ENCODE measurements at regions not wholly inside any gene's neighbourhood (a gene's known extent, or its start where the extent isn't known, plus 50 kb on each side); places are given as distances from the start of the nearest gene placed in this dataset.

DNA sequence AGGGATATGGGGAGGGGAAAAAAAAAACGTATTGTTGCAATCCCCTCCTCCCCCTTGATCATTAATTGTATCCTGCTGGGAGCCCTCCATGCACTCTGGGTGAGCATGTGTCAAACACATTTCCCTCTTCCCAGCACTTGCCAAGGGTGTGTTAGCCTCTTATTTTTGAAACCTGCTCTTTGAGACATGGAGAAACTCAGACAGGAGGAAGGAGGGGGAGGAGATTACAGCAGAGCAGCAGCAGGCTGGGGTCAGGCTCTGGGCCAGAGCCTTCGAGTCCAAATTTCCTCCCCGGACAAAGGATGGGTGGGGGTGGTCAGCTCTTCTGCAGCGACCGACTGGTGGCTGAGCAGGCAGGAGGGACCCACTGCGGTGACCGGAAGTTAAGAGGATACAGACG lies 64.7 kb downstream of the SOX9 start:
- H3K27ac Mint-ChIP-seq = no peak overlapping the region
- H3K36me3 Mint-ChIP-seq = no peaks in the 10 kb centered on the region
- no peak for DNase-seq
- Histone ChIP-seq H3K36me3 (ENCODE audit: insufficient read depth, low read length) (no peaks in the 10 kb centered on the region), H3K4me1 (ENCODE audit: insufficient read depth, low read length) (no peaks in the 10 kb centered on the region), H3K9me3 (ENCODE audit: control insufficient read depth in 1 of 2, low read length in 2 of 2) (peaks cover 0 to 4% of the 10 kb centered on the region in 2 donors), H3K27ac (ENCODE audit: low read depth, low read length) (no peak overlapping the region), H3K27me3 (ENCODE audit: insufficient read depth, low read length) (no peaks in the 10 kb centered on the region), H3K4me3 (ENCODE audit: low read length in 2 of 2) (no peak overlapping the region)
- H3K9me3 Mint-ChIP-seq = peaks cover 0 to 9% (median 4%) of the 10 kb centered on the region in 8 donors
- H3K4me3 Mint-ChIP-seq = no peak overlapping the region
- POLR2A ChIA-PET (ENCODE audit: partially characterized antibody) = no interaction called here
- no peaks in the 10 kb centered on the region for H3K4me1 Mint-ChIP-seq
- H3K27me3 Mint-ChIP-seq = no peaks in the 10 kb centered on the region
- CTCF ChIA-PET (ENCODE audit: partially characterized antibody) = no interaction called here
- intact Hi-C loops (cut with micrococcal nuclease) = no loop called here

- ChIA-PET CTCF (ENCODE audit: partially characterized antibody) (no interaction called here), POLR2A (ENCODE audit: partially characterized antibody) (no interaction called here)
- no peaks in the 10 kb centered on the region for H3K27me3 ChIP-seq (ENCODE audit: insufficient read depth, low read length)
- H3K27ac Mint-ChIP-seq = no peak overlapping the region
- H3K9me3 ChIP-seq (ENCODE audit: control insufficient read depth in 1 of 2, low read length in 2 of 2) = peaks cover 0 to 4% of the 10 kb centered on the region in 2 donors
- intact Hi-C loops (cut with micrococcal nuclease) = no loop called here
- H3K4me1 Mint-ChIP-seq = no peaks in the 10 kb centered on the region
- H3K4me1 ChIP-seq (ENCODE audit: insufficient read depth, low read length) = no peaks in the 10 kb centered on the region
- H3K36me3 Mint-ChIP-seq = no peaks in the 10 kb centered on the region
- no peak overlapping the region for H3K4me3 ChIP-seq (ENCODE audit: low read length in 2 of 2)
- no peak overlapping the region for H3K27ac ChIP-seq (ENCODE audit: low read depth, low read length)
- H3K4me3 Mint-ChIP-seq = no peak overlapping the region
- peaks cover 0 to 7% (median 3%) of the 10 kb centered on the region in 8 donors for H3K9me3 Mint-ChIP-seq
- H3K36me3 ChIP-seq (ENCODE audit: insufficient read depth, low read length) = no peaks in the 10 kb centered on the region
- DNase-seq = no peak
- no peaks in the 10 kb centered on the region for H3K27me3 Mint-ChIP-seq
Observed at GRCh38 chr17:72187556-72187955, 66.7 kb downstream of the SOX9 start.

DNA sequence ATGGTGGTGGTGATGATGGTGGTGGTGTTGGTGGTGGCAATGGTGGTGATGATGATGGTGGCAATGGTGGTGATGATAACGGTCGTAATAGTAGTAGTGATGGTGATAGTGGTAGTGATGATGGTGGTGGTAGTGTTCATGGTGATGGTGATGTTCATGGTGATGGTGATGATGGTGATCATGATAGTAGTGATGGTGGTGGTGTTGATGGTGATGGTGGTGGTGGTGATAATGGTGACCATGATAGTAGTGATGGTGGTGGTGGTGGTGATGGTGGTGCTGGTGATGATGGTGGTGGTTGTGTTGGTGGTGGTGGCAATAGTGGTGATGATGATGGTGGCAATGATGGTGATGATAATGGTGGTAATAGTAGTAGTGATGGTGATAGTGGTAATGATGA lies 68.0 kb downstream of the SOX9 start:
- Mint-ChIP-seq H3K4me1 (no peaks in the 10 kb centered on the region), H3K27ac (no peak overlapping the region), H3K27me3 (peaks cover 0 to 2% of the 10 kb centered on the region in 2 donors), H3K36me3 (no peaks in the 10 kb centered on the region), H3K4me3 (no peak overlapping the region), H3K9me3 (peaks cover 0 to 14% (median 2%) of the 10 kb centered on the region in 8 donors)
- CTCF ChIA-PET (ENCODE audit: partially characterized antibody) = no interaction called here
- POLR2A ChIA-PET (ENCODE audit: partially characterized antibody) = no interaction called here
- H3K27ac ChIP-seq (ENCODE audit: low read depth, low read length) = no peak overlapping the region
- intact Hi-C loops (cut with micrococcal nuclease) = no loop called here
- H3K9me3 ChIP-seq (ENCODE audit: control insufficient read depth in 1 of 2, low read length in 2 of 2) = peaks cover 0 to 4% of the 10 kb centered on the region in 2 donors
- no peaks in the 10 kb centered on the region for H3K27me3 ChIP-seq (ENCODE audit: insufficient read depth, low read length)
- no peak overlapping the region for H3K4me3 ChIP-seq (ENCODE audit: low read length in 2 of 2)
- H3K4me1 ChIP-seq (ENCODE audit: insufficient read depth, low read length) = no peaks in the 10 kb centered on the region
- no peaks in the 10 kb centered on the region for H3K36me3 ChIP-seq (ENCODE audit: insufficient read depth, low read length)
- no peak for DNase-seq

DNA sequence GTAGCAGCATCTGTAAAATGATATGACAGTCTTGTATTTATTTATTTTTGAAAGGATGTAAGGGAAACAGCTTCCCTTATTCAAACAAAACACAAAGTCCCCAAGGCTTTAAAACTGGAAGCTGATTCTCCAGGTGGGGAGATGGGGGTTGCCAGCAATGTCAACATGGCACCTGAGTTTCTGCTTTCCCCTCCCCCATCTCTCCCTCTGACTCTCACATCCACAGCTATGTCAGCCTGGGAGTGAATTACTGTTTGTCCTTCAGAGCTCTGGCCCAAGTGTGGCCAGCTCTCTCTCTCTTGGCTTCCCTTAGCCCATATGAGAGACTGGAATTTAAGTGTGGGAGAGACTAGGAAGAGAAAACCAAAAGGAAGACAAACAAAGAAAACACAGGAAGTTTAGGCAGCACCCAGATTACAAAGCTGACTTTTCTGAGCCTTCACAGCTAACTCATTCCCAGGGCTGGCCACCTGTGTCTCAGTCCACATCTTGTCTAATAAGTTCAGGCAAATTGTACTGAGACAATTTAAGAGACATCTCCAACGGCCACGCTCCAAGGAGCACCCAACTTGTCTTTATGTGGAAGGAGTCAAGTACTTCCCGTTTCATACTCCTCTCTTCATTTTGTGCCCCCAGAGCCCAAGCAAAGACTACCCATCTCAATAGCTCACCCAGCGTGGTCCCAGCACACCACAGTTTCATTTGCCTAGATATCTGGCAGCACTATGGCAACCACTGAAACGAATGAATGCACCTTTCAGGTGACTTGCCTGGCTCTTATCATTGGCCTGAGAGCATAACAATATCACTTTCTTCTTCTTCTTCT lies 69.2 kb downstream of the SOX9 start:
- DNase-seq = no peak
- Mint-ChIP-seq H3K27ac (no peak overlapping the region), H3K27me3 (peaks cover 0 to 2% of the 10 kb centered on the region in 2 donors), H3K4me3 (no peak overlapping the region), H3K36me3 (no peaks in the 10 kb centered on the region), H3K4me1 (no peaks in the 10 kb centered on the region), H3K9me3 (peaks cover 0 to 14% (median 2%) of the 10 kb centered on the region in 8 donors)
- intact Hi-C loops (cut with micrococcal nuclease) = no loop called here
- H3K36me3 ChIP-seq (ENCODE audit: insufficient read depth, low read length) = no peaks in the 10 kb centered on the region
- CTCF ChIA-PET (ENCODE audit: partially characterized antibody) = no interaction called here
- no peaks in the 10 kb centered on the region for H3K27me3 ChIP-seq (ENCODE audit: insufficient read depth, low read length)
- H3K4me3 ChIP-seq (ENCODE audit: low read length in 2 of 2) = no peak overlapping the region
- POLR2A ChIA-PET (ENCODE audit: partially characterized antibody) = no interaction called here
- peaks cover 0 to 4% of the 10 kb centered on the region in 2 donors for H3K9me3 ChIP-seq (ENCODE audit: control insufficient read depth in 1 of 2, low read length in 2 of 2)
- H3K4me1 ChIP-seq (ENCODE audit: insufficient read depth, low read length) = no peaks in the 10 kb centered on the region
- no peak overlapping the region for H3K27ac ChIP-seq (ENCODE audit: low read depth, low read length)

DNA sequence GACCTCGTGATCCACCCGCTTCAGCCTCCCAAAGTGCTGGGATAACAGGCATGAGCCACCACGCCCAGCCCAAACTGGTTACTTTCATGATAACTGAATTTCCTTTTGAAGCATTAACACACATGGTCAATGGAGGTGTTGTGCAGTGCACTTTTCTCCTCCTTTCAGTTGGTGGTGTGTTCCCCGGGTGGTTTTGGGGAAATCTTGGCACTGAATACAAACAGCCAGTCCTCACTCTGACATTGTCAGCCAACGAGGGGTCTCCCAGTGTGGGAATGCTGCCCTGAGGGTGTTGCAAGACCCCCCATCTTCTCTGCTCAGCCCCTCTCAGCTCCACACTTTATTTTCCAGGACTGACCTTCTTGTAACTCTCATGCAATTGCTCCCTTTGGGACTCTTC lies 70.5 kb downstream of the SOX9 start:
- no peaks in the 10 kb centered on the region for H3K36me3 Mint-ChIP-seq
- no peak overlapping the region for H3K27ac Mint-ChIP-seq
- intact Hi-C loops (cut with micrococcal nuclease) = no loop called here
- CTCF ChIA-PET (ENCODE audit: partially characterized antibody) = no interaction called here
- Histone ChIP-seq H3K4me3 (ENCODE audit: low read length in 2 of 2) (no peak overlapping the region), H3K9me3 (ENCODE audit: control insufficient read depth in 1 of 2, low read length in 2 of 2) (peaks cover 0 to 4% of the 10 kb centered on the region in 2 donors), H3K27ac (ENCODE audit: low read depth, low read length) (no peak overlapping the region), H3K4me1 (ENCODE audit: insufficient read depth, low read length) (no peaks in the 10 kb centered on the region), H3K27me3 (ENCODE audit: insufficient read depth, low read length) (no peaks in the 10 kb centered on the region), H3K36me3 (ENCODE audit: insufficient read depth, low read length) (no peaks in the 10 kb centered on the region)
- H3K4me1 Mint-ChIP-seq = no peaks in the 10 kb centered on the region
- peaks cover 0 to 2% of the 10 kb centered on the region in 2 donors for H3K27me3 Mint-ChIP-seq
- peaks cover 0 to 10% (median 3%) of the 10 kb centered on the region in 8 donors for H3K9me3 Mint-ChIP-seq
- POLR2A ChIA-PET (ENCODE audit: partially characterized antibody) = no interaction called here
- DNase-seq = no peak
- no peak overlapping the region for H3K4me3 Mint-ChIP-seq

DNA sequence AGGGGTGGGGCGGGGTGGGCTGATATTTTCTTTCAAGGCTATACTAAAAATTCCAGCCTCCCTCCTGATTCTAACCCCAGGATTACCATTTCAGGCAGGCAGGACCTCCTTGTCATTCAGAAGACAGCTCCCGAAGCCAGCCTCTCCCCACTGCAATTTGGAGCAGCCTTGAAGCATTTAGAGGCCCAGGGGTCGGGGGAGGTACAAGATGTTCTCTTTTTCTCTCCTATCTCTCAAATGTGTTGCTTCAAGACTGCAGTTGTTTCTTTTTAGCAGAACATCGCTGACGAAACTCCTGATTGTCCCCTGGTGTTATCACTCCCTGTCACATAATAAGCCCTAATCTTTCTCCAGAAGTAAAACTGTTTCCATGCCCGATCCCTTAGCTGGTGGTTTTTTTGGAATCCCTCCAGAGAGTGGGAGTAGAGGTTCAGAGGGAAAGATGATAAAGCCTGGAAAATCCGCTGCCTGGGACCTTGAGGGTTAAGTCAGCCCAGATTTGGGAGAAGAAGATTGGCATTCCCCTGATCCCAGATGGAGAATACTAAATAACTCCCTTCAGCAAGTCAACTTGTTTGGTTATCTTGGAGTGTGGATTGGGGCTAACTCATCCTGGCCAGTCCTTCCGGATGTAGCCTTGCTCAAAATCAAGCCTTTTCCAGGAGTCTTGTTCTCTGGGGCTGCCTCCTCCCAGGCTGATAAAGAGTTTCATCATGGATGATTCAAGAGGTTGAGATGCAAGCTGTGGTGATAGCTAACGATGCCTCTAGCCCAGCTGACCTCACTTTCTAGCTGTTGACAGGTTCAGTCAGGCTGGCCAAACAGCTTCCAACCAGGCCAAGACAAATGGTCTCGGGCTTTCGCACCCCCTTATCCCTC lies 71.3 kb downstream of the SOX9 start:
- peaks cover 0 to 10% (median 6%) of the 10 kb centered on the region in 8 donors for H3K9me3 Mint-ChIP-seq
- peaks cover 2% of the 10 kb centered on the region in 2 donors for H3K27me3 Mint-ChIP-seq
- H3K9me3 ChIP-seq (ENCODE audit: control insufficient read depth in 1 of 2, low read length in 2 of 2) = peaks cover 0 to 4% of the 10 kb centered on the region in 2 donors

GRCh38 chr17:72192800-72193192 lies 72.0 kb downstream of the SOX9 start:
- intact Hi-C loops (cut with micrococcal nuclease) = no loop called here
- Histone ChIP-seq H3K4me3 (ENCODE audit: low read length in 2 of 2) (no peak overlapping the region), H3K4me1 (ENCODE audit: insufficient read depth, low read length) (no peaks in the 10 kb centered on the region), H3K36me3 (ENCODE audit: insufficient read depth, low read length) (no peaks in the 10 kb centered on the region), H3K9me3 (ENCODE audit: control insufficient read depth in 1 of 2, low read length in 2 of 2) (peaks cover 0 to 4% of the 10 kb centered on the region in 2 donors), H3K27me3 (ENCODE audit: insufficient read depth, low read length) (no peaks in the 10 kb centered on the region), H3K27ac (ENCODE audit: low read depth, low read length) (no peak overlapping the region)
- ChIA-PET POLR2A (ENCODE audit: partially characterized antibody) (no interaction called here), CTCF (ENCODE audit: partially characterized antibody) (no interaction called here)
- Mint-ChIP-seq H3K4me3 (no peak overlapping the region), H3K27ac (no peak overlapping the region), H3K36me3 (no peaks in the 10 kb centered on the region), H3K9me3 (peaks cover 0 to 10% (median 4%) of the 10 kb centered on the region in 8 donors), H3K4me1 (no peaks in the 10 kb centered on the region), H3K27me3 (peaks cover 2% of the 10 kb centered on the region in 2 donors)
- no peak for DNase-seq

More for the DNA sequence above, 71.3 kb downstream of the SOX9 start:
- POLR2A ChIA-PET (ENCODE audit: partially characterized antibody) = no interaction called here
- no peaks in the 10 kb centered on the region for H3K36me3 ChIP-seq (ENCODE audit: insufficient read depth, low read length)
- DNase-seq = no peak
- H3K27ac ChIP-seq (ENCODE audit: low read depth, low read length) = no peak overlapping the region
- no peak overlapping the region for H3K4me3 ChIP-seq (ENCODE audit: low read length in 2 of 2)
- CTCF ChIA-PET (ENCODE audit: partially characterized antibody) = no interaction called here
- H3K36me3 Mint-ChIP-seq = no peaks in the 10 kb centered on the region
- no peak overlapping the region for H3K4me3 Mint-ChIP-seq
- no peaks in the 10 kb centered on the region for H3K27me3 ChIP-seq (ENCODE audit: insufficient read depth, low read length)
- no peaks in the 10 kb centered on the region for H3K4me1 ChIP-seq (ENCODE audit: insufficient read depth, low read length)
- H3K27ac Mint-ChIP-seq = no peak overlapping the region
- intact Hi-C loops (cut with micrococcal nuclease) = no loop called here
- H3K4me1 Mint-ChIP-seq = no peaks in the 10 kb centered on the region

All from CD4-positive, alpha-beta memory T cell (primary cell).